HG03108 (cell line): ENCODE measurements at regions not wholly inside any gene's neighbourhood (a gene's known extent, or its start where the extent isn't known, plus 50 kb on each side); places are given as distances from the start of the nearest gene placed in this dataset.
"Not testable (repeated sequence)": the region's sequence is repeated elsewhere in the genome, so short reads cannot be mapped to it uniquely, and the experiment has no call there.

Source experiments
- ATAC-seq: cut with Tn5 transposase; IDR thresholded peaks from one replicate; pipeline ENCODE4 v1.9.1; 2021; ENCODE audit warnings: moderate library complexity; ENCODE audit not compliant: unreplicated experiment

- no peak for ATAC-seq
These were observed 151.2 kb upstream of the CDIN1 start for GRCh38 chr15:36428102-36428845.

- ATAC-seq = no peak
These were observed 149.7 kb upstream of the CDIN1 start for GRCh38 chr15:36429707-36430106.

- ATAC-seq = no peak
These were observed 149.1 kb upstream of the CDIN1 start for GRCh38 chr15:36430280-36430679.

DNA sequence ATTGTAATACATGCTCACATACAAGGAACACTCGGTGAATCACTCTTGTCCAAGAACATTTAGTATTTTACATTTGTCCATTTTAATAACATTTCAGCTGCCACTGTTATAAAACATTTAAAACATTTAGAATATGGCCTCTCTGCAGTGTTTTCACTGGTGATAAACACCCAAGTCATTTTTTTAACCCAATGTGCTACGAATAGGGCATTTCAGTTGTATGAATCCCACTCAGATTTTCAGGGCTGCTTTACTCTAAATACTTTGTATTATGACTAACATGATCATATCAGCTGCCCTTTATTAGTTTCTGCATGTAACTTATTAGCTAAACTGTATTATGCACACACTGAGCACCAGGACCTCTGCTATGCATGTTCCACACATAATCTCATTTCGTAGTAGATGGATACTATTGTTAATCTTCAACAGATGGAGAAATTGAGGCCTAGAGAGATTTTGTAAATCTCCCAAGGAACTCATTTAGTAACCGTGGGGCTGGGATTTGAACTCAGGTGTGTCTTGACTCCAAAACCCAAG, 148.6 kb upstream of the CDIN1 start:
- no peak for ATAC-seq

GRCh38 chr15:36432161-36432560, 147.3 kb upstream of the CDIN1 start:
- ATAC-seq = no peak

DNA sequence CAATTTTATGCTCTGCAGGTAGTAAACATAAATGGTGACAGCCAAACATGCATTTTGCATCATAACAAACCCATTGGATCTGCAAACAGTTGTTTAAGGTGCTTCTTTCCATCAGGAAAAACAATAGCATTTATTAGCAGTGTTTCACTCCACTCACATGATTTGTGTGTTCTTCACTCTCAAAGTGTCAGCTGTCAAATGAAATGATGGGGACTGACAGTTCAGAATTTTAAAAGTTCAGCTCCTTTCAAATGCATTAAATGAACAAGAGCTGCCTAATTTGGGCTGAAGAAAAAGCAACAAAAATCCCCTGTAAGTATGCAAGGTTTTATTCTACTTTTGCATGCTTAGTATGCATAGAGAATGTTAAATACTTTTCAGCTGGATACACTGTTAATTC, 145.2 kb upstream of the CDIN1 start:
- ATAC-seq = no peak

GRCh38 chr15:36438499-36438898, 140.9 kb upstream of the CDIN1 start:
- no peak for ATAC-seq

GRCh38 chr15:36447373-36447772, 132.1 kb upstream of the CDIN1 start:
- no peak for ATAC-seq

- no peak for ATAC-seq
These were observed 131.0 kb upstream of the CDIN1 start for GRCh38 chr15:36448418-36448817.

GRCh38 chr15:36449084-36449661, 130.3 kb upstream of the CDIN1 start:
- ATAC-seq = no peak

DNA sequence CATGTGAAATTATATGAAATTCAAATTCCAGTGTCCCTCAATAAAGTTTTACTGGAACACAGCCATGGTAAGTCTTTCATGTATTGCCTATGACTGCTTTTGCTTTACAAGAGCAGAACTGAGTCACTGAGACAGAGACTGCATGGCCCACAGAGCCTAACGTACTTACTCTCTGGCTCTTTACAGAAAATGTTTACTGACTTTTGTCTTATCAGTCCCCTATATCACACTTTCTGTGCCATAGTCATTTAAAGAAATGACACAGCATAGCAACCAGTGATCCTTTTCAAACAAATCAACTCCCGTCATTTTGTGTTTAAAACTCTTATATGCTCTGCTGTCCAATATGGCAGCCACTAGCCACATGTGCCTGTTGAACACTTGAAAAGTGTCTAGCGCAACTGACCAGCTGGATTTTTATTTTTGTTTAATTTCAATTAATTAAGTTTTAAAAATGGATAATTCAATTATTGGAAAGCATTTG, 129.7 kb upstream of the CDIN1 start:
- ATAC-seq = no peak

GRCh38 chr15:36454244-36454643, 125.2 kb upstream of the CDIN1 start:
- not testable (repeated sequence) for ATAC-seq

- ATAC-seq = no peak
These were observed 121.0 kb upstream of the CDIN1 start for GRCh38 chr15:36458411-36458810.

DNA sequence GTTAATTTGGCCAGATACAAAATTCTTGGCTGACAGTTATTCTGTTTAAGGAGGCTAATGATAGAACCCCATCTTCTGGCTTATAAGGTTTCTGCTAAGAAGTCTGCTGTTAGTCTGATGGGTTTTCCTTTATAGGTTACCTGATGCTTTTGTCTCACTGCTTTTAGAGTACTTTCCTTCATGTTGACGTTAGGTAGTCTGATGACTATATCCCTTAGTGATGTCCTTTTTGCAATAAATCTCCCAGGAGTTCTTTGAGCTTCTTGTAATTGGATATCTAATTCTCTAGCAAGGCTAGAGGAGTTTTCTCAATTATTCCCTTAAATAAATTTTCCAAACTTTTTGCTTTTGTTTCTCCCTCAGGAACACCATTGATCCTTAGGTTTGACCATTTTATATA, 114.1 kb upstream of the CDIN1 start:
- ATAC-seq = no peak

DNA sequence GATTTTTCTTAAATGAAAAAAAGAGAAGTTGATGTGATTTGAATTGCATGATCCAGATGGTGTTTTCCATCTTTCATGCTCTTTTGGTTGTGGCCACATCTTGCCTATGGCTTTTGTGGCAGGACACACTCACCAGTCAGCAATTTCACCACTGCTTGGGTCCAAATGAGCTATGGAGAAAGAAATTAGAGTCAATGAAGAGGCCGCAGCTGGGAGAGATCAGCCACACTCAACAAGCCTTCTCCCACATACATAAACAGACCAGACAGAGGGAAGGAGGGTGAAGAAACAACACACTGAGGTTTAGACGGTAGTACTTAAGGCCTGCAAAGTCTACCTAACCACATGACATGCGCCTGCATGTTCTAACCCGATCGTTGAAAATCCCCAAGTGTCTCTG, 110.7 kb upstream of the CDIN1 start:
- no peak for ATAC-seq

GRCh38 chr15:36469311-36469966, 110.0 kb upstream of the CDIN1 start:
- ATAC-seq = no peak

DNA sequence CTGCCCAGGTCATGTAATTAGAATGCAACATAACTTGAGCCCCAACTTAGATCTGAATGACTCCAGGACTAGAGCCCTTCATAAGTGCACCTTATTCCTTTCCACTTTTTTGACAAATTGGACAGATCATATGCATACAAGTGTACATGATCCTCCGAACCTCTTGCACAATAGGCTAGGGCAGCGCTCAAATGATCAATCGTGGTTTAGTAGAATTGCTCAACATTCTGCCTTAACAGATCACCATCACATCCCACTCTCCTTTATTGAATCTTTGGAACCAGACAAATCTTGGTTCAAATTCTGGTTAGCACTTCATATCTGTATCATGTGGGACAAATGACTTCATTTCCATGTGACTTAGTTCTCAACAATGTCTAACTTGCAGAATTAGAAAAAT, 106.8 kb upstream of the CDIN1 start:
- no peak for ATAC-seq

- ATAC-seq = no peak
These were observed 100.9 kb upstream of the CDIN1 start for GRCh38 chr15:36478561-36478960.

- ATAC-seq = no peak
These were observed 100.1 kb upstream of the CDIN1 start for GRCh38 chr15:36479200-36479896.

- ATAC-seq = no peak
These were observed 98.3 kb upstream of the CDIN1 start for GRCh38 chr15:36481156-36481555.

DNA sequence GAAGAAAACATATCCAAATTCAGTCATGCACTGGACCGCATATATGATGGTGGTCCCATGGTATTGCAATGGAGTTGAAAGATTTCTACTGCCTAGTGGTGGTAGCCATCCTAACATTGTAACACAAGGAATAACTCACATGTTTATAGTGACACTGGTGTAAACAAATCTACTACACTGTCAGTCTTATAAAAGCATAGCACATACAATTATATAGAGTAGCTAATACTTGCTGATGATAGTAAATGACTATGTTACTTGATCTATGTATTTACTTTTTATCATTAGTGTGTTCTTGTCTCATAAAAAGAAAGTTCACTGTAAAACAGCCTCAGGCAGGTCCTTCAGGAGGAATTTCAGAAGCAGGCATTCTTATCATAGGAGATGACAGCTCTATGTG, 96.0 kb upstream of the CDIN1 start:
- ATAC-seq = no peak
